Esophagus mucosa (tissue), 1 donor: ENCODE measurements at regions not wholly inside any gene's neighbourhood (a gene's known extent, or its start where the extent isn't known, plus 50 kb on each side); places are given as distances from the start of the nearest gene placed in this dataset.
A peak's percentile ranks its signal among the peaks of the same experiment; 100 is the strongest.
"Not testable (repeated sequence)": the region's sequence is repeated elsewhere in the genome, so short reads cannot be mapped to it uniquely, and the experiment has no call there.

Experiments used
- ATAC-seq: fragments of 200-7000 bp; cut with Tn5 transposase; one replicate; pipeline ENCODE4 v1.9.1; 2020
- donor health status: DM: yes; HTN: yes; CAD: no.

DNA sequence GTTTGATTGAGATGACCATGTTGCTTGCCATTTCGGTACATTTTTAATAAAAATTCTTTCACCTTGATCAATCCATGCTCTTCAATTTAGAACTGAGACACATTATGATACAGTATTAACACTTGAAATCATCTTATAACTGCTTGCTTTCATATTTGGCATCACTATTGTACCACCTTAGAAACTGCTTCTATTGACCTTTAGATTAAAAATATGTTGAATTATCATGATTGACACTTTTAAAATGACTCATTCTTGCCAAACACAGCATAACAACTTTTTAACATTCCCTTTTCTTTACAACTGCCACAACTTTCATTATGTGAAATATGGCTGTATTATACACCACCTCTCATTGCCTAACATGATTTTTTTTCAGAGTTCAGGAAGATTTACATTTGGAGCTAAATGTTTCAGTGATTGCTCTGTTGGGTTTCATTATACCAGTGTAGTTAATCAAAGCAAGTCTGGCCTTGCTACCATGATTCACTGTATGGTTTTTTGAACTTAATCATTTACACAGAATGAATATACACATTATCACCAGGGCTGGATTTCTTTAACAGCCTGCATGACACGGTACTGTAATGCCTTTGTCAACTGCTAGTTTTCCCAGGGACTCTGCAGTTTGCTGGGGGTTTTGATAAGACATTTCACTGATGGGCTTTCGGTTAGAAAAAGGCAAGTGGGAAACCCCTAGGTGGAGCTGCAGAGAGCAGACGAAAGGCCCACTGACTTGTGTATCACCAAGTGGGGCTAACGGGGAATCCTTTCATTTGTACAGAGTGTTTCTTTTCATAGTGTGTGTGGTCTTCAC, 93.6 kb upstream of the TLE4 start:
- peak; percentile 91 for ATAC-seq

DNA sequence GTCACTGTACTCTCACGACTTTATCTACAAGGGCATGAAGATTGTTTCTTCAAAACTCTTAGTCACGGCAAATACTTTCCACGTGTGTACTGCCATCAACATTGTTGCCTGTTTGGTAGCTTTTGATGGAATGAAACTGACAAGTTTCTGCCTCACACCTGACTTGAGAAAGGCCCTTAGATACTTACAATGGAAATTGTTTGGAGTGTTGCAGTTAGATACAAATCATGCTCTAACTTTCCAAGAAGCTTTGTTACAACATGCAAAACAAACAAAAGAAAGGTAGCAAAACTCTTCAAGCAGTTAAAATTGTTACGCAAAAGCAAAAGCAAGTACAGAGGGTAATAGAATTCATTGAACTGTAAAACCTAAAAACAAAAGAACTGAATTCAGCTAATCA, 91.1 kb upstream of the TLE4 start:
- peak; percentile 77 for ATAC-seq

DNA sequence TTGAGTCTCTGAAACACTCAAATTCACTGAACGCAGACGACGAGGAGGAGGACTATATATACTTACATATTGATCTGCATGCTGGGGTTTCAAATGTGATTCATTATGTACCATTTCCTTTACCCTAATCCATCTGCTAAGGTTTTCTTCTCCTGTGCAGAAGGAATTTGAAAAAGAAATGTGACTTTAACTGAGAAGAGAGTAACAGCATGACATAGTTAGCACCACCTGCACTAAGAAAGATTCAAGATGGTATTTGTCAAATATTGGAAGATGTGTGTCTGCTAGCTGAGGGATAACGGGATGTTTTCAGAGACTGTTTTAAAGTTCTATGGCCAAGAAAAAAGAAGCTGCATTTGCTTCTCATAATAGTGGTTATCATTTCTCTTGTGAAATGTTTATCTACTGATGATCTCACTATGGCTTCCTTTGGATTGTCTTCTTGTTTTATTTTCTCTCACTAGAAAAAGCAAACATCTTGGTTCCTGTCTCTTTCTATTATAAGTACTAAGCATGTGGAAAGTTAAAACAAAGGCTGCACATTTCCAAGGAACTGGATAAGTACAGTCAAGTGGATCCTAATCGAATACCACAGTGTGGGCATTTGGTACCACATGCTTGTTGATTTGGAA, 89.8 kb upstream of the TLE4 start:
- no peak for ATAC-seq

DNA sequence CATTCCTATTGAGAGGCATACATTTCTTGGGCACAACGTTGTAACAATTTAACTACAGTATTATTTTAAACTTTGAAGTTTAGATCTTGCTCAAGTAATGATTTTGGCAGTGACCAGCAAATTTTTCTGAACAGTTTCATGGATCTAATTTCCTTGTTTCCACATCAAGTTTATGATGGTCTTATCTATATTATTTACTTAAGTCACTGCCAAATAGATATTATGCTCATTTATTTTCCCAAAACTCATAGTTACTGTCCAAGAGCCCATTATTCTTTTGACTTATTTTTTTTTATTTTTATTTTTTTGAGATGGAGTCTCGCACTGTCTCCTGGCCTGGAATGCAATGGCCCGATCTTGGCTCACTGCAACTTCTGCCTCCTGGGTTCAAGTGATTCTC, 86.5 kb upstream of the TLE4 start:
- ATAC-seq, result no peak

DNA sequence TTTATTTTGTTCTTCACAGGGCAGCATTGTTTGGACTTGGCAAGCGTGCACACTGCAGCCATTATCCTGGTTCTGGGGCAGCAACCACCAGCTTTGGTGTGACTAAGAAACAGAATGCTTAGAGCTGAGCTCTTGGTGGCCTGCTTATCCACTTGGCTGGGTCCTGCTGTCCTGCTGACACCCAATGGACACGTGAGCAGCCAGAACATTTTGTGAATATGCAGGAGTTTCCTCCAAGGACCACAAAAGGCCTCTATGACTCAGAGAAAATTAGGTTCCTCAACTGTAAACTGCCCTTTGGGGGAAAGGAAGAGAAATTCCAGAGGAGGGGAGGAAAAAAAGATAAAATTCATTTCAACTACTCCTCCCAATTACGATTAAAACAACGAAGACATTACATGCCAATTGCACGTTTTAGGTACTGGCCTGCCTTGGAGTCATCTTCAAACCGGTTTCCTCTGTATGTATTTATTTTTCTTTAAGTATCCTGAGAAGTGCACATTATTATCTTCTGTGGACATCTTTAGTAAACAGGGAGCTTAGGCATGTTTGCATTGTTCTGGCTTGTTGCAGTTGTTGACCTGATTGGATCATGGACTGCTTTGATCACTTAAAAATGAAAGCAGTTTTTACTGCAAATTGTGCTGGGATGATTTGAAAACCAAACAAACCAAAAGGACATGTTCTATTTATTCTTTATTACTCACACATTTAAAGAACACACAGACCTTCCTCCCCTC, 82.3 kb upstream of the TLE4 start:
- peak; percentile 48 for ATAC-seq

DNA sequence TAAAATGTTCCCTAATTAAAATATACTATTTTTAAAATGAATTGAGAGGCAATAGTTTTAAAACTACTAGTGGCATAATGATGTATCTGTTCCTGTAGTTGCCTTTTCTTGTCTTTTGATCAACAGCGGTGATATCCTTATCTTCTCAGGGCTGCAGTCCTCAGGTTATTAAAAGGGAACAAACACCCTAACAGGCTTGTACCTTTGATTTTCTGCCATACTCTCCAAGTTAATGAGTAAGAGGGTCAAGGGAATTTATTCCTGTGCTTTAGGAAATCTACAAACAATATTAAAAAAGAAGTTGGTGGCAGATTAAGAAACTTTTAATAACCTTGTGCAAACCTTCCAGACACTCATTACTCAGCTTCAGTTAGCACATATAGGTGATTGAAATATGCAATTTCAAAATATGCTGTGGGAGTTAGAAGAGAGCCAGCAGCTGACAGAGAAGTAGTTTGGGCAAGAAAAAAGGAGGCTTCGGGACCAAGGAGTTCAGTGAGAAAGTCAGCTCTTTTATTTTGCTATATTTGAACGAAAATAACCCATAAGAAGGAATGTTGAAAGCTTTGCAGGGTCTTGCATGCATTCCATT, 81.0 kb upstream of the TLE4 start:
- ATAC-seq, result no peak

DNA sequence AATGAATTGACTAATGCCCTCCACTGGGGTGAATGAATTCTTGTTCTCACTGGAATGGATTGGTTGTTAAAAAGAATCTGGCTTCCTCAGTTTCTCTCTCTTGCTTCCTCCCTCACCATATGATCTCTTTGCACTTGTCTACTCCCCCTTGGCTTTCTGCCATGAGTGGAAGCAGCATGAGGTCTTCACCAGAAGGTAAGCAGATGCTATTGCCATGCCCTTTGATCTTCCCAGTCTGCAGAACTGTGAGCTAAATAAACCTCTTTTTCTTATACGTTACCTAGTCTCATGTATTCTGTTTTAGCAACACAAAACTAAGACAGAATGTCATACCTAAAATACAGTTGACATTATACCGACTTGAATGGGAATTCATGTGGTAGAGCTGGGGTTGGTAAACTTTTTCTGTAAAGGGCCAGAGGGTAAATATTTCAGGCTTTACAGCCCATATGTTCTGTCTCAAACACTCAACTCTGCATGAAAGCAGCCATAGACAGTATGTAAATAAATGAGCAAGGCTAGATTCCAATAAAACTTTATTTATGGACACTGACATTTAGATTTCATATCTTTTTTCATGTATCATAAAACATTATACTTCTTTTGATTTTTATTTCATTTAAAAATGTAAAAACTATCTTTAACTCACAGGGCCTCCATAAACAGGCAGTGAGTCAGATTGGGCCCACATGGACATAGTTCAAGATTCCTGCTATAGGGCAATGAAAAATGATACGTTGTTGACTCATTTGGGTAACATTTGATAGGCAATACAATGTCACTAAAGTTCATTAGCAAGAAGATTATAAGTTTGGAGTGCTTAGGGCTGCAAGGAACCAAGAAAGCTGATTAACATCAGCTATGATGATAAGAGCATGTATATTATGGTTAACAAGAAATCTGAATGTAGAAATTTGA, 79.4 kb upstream of the TLE4 start:
- no peak for ATAC-seq

DNA sequence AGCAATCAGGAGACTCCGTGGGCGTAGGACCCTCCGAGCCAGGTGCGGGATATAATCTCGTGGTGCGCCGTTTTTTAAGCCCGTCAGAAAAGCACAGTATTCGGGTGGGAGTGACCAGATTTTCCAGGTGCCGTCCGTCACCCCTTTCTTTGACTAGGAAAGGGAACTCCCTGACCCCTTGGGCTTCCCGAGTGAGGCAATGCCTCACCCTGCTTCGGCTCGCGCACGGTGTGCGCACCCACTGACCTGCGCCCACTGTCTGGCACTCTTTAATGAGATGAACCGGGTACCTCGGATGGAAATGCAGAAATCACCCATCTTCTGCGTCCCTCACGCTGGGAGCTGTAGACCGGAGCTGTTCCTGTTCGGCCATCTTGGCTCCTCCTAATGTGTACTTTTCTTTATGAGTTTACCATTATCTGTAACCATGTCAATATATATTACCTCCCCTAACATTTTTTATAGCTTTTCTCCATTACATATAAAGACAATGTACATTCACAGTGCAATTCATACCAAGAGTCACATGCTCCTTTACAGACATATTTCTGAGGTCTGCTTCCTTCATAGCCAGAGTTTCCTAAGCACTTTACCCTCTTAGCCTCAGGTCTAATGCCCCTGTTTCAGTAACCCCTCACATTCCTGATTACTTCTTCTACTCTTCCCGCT, 71.4 kb upstream of the TLE4 start:
- not testable (repeated sequence) for ATAC-seq

DNA sequence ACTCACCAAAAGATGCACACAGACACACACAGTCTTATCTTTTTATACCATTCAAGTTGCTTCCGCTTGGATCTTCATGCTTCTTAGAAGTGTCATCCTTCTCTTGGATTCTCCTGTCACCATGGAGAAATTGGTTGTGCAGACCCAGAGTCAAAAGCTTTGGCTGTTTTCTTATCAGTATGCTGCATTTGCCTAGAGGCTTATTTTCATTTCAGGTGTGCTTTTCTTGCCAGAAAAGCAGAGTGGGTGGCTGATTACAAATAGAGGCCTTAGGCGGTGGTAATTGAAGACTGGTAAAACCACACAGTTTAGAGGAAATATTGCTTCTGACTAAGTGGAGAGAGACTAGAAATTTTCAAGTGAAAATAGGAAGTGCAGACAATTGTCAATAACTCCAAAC, 70.2 kb upstream of the TLE4 start:
- no peak for ATAC-seq

DNA sequence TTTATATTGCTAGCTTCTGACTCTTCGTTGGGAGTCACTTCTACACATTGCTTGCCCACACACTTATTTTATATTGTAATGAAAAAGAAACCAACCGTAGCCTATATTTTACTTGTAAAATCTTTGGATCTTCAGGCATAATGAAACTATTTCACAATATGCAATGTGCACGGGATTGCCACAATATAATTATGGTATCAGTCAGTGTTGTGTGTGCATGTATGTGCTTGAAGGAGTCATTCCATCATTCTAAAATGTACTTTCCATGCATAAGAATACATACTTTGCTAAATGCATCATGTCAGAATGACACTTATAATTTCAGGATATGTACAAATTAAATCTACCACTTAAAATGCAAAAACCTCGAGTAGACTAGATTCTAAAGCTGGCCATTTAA, 64.0 kb upstream of the TLE4 start:
- ATAC-seq, result no peak

DNA sequence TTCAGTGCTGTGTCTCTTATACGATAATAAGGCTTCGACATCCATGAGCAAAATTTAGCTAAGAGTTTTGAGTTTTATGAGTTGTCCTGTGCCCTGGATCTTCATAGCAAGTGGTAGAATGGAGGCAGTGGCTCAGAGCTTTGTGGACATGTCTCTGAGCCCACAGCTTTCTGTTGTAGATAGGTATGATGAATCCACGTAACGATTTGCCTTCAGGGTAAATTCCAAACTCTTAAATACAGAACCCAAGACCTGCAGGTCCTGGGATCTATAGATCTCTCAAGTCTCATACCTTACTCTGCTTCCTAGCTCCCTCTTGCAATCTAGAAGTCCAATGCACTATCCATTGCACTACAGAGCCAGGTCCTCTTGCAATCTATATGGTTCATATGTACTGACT, 59.5 kb upstream of the TLE4 start:
- no peak for ATAC-seq
